ENCODE measurements at regions not wholly inside any gene's neighbourhood (a gene's known extent, or its start where the extent isn't known, plus 50 kb on each side); places are given as distances from the start of the nearest gene placed in this dataset.

DNA sequence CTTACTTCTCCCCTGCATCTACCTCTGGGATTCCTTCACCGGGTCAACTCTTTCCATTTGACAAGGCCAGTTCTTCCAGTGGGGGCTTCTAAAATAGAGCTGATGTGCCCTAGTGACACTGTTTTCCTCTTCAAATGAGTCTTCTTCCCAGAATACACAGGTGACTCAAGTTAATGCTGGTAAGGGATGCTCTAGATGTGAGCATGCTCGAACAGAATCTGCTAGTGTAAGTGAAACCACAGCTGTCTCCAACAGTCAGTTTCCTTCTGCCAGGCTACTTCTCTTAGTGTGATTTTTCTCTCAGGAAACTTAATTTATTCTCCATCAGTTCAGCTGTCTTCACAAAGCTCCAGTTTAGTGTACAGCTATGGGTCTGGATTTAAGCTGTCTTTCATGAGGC lies 194.9 kb upstream of the C1orf87 start:
- TF ChIP-seq, protein P1, sequence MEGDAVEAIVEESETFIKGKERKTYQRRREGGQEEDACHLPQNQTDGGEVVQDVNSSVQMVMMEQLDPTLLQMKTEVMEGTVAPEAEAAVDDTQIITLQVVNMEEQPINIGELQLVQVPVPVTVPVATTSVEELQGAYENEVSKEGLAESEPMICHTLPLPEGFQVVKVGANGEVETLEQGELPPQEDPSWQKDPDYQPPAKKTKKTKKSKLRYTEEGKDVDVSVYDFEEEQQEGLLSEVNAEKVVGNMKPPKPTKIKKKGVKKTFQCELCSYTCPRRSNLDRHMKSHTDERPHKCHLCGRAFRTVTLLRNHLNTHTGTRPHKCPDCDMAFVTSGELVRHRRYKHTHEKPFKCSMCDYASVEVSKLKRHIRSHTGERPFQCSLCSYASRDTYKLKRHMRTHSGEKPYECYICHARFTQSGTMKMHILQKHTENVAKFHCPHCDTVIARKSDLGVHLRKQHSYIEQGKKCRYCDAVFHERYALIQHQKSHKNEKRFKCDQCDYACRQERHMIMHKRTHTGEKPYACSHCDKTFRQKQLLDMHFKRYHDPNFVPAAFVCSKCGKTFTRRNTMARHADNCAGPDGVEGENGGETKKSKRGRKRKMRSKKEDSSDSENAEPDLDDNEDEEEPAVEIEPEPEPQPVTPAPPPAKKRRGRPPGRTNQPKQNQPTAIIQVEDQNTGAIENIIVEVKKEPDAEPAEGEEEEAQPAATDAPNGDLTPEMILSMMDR (IDR thresholded peaks at IDR 0.05), result no peak
- no peak for TF ChIP-seq EP300 (IDR thresholded peaks at IDR 0.05)
- TF ChIP-seq POLR2A (IDR thresholded peaks at IDR 0.05), result no peak

Data from suprapubic skin (tissue), 3 donors.